ENCODE measurements at regions not wholly inside any gene's neighbourhood (a gene's known extent, or its start where the extent isn't known, plus 50 kb on each side); places are given as distances from the start of the nearest gene placed in this dataset.

- no peak for TF ChIP-seq GABPA (IDR thresholded peaks at IDR 0.05; ENCODE audit: low read depth)
- no peak for TF ChIP-seq EZH2phosphoT487 (IDR thresholded peaks at IDR 0.05; ENCODE audit: borderline replicate concordance, low read depth)
- no peak for TF ChIP-seq GATA2 (CRISPR knock-in tag; IDR thresholded peaks at IDR 0.05)
- no peak for TF ChIP-seq JUND (IDR thresholded peaks at IDR 0.05)
- no peak for TF ChIP-seq REST (IDR thresholded peaks at IDR 0.05; ENCODE audit: low read depth, low read length)
- no peak for TF ChIP-seq RXRA (IDR thresholded peaks at IDR 0.05; ENCODE audit: borderline replicate concordance, low read depth)
- no peak for TF ChIP-seq NRF1 (IDR thresholded peaks at IDR 0.05; ENCODE audit: low read depth, low read length)
- no peak for TF ChIP-seq MAX (IDR thresholded peaks at IDR 0.05; ENCODE audit: low read depth)
- no peak for TF ChIP-seq RFX5 (IDR thresholded peaks at IDR 0.05; ENCODE audit: low read length)
- TF ChIP-seq ELF1 (IDR thresholded peaks at IDR 0.05) = no peak
- no peak for TF ChIP-seq FOXJ3 (CRISPR knock-in tag; IDR thresholded peaks at IDR 0.05)
- TF ChIP-seq FOSL2 (IDR thresholded peaks at IDR 0.05; ENCODE audit: borderline replicate concordance, low read depth) = no peak
- TF ChIP-seq, protein P1, sequence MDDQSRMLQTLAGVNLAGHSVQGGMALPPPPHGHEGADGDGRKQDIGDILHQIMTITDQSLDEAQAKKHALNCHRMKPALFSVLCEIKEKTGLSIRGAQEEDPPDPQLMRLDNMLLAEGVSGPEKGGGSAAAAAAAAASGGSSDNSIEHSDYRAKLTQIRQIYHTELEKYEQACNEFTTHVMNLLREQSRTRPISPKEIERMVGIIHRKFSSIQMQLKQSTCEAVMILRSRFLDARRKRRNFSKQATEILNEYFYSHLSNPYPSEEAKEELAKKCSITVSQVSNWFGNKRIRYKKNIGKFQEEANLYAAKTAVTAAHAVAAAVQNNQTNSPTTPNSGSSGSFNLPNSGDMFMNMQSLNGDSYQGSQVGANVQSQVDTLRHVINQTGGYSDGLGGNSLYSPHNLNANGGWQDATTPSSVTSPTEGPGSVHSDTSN (IDR thresholded peaks at IDR 0.05) = no peak
- TF ChIP-seq MEF2A (IDR thresholded peaks at IDR 0.05; ENCODE audit: borderline replicate concordance, low read depth) = no peak
- no peak for TF ChIP-seq RAD21 (IDR thresholded peaks at IDR 0.05; ENCODE audit: low read length)
- TF ChIP-seq SIN3A (IDR thresholded peaks at IDR 0.05; ENCODE audit: borderline replicate concordance, low read depth, low read length) = no peak
- no peak for TF ChIP-seq CHD2 (IDR thresholded peaks at IDR 0.05; ENCODE audit: low read length, partially characterized antibody)
- no peak for TF ChIP-seq POLR2AphosphoS5 (IDR thresholded peaks at IDR 0.05; ENCODE audit: low read depth, low read length)
- DNase-seq = no peak
- H3K79me2 ChIP-seq (ENCODE audit: insufficient read depth) = no peaks in the 10 kb centered on the region
- no peak overlapping the region for H3K4me2 ChIP-seq
- no peak overlapping the region for H3K27ac ChIP-seq (ENCODE audit: low read depth in 2 of 2, low read length in 1 of 2)
- H2AFZ ChIP-seq (ENCODE audit: low read depth) = no peak overlapping the region
- no peaks in the 10 kb centered on the region for H3K9me2 ChIP-seq
- ChIA-PET CTCF (no interaction called here), POLR2A (no interaction called here)
- H3K4me1 ChIP-seq (ENCODE audit: control insufficient read depth in 1 of 2, insufficient read depth in 2 of 2, low read depth in 1 of 2, low read length in 1 of 2) = no peaks in the 10 kb centered on the region
- no peak overlapping the region for H3K9ac ChIP-seq
- no peaks in the 10 kb centered on the region for H3K9me3 ChIP-seq
- no peaks in the 10 kb centered on the region for H4K20me1 ChIP-seq (ENCODE audit: insufficient read depth)
- H3K27me3 ChIP-seq (ENCODE audit: insufficient read depth) = 0 out of 2 replicates have a peak, but pooled peaks cover 11% of the 10 kb centered on the region
- WGBS (ENCODE audit: low lambda C conversion rate) = 5% methylated on average over 10 of the region's 10 CpGs
- no peak overlapping the region for H3K4me3 ChIP-seq (ENCODE audit: low read depth in 2 of 2, low read length in 1 of 2)
- no peaks in the 10 kb centered on the region for H3F3A ChIP-seq (replicated peaks; ENCODE audit: insufficient read depth)
- H3K36me3 ChIP-seq (replicated peaks in 1 of 2; ENCODE audit: control insufficient read depth in 1 of 2, insufficient read depth in 2 of 2, low read length in 1 of 2) = no peaks in the 10 kb centered on the region
Measured at GRCh38 chr15:52925130-52925529, 135.0 kb upstream of the ONECUT1 start.

All from SK-N-SH (cell line).